HFF-Myc (cell line): ENCODE measurements at regions not wholly inside any gene's neighbourhood (a gene's known extent, or its start where the extent isn't known, plus 50 kb on each side); places are given as distances from the start of the nearest gene placed in this dataset.

Experiments used
- DNase-seq: peaks from one replicate; pipeline ENCODE4 v3.0.0-alpha.2; 2011; ENCODE audit warnings: low read depth; ENCODE audit errors: extremely low read depth
- H3K4me3 ChIP-seq: replicated peaks from 2 replicates; pipeline ENCODE4 v1.5.1; 2011; ENCODE audit warnings: low read depth, mild to moderate bottlenecking, control low read depth, low read length
- TF ChIP-seq, protein P1 (sequence below): IDR thresholded peaks from 2 replicates; pipeline ENCODE4 v1.5.1; 2012; ENCODE audit warnings: mild to moderate bottlenecking, low read depth, low read length, control low read depth; ENCODE audit errors: missing control alignments

DNA sequence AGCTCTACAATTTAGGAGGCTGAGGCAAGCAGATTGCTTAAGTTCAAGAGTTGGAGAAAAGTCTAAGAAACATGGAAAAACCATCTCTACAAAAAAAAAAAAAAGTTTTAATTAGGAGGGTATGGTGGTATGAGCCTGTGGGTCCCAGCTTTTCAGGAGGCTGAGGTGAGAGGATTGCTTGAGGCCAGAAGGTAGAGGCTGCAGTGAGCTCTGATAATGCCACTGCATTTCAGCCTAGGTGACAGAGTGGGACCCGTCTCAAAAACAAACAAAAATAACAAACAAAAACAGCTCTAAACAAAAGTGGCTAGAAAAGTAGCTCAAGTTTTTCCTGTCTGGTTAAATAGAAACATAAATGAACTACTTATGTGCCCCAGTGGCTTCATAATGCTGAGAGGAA lies 2133.6 kb upstream of the DEFB115 start:
- H3K4me3 ChIP-seq, result no peak overlapping the region
- TF ChIP-seq, protein P1, sequence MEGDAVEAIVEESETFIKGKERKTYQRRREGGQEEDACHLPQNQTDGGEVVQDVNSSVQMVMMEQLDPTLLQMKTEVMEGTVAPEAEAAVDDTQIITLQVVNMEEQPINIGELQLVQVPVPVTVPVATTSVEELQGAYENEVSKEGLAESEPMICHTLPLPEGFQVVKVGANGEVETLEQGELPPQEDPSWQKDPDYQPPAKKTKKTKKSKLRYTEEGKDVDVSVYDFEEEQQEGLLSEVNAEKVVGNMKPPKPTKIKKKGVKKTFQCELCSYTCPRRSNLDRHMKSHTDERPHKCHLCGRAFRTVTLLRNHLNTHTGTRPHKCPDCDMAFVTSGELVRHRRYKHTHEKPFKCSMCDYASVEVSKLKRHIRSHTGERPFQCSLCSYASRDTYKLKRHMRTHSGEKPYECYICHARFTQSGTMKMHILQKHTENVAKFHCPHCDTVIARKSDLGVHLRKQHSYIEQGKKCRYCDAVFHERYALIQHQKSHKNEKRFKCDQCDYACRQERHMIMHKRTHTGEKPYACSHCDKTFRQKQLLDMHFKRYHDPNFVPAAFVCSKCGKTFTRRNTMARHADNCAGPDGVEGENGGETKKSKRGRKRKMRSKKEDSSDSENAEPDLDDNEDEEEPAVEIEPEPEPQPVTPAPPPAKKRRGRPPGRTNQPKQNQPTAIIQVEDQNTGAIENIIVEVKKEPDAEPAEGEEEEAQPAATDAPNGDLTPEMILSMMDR, result no peak
- DNase-seq, result no peak
